ENCODE measurements at regions not wholly inside any gene's neighbourhood (a gene's known extent, or its start where the extent isn't known, plus 50 kb on each side); places are given as distances from the start of the nearest gene placed in this dataset.

DNA sequence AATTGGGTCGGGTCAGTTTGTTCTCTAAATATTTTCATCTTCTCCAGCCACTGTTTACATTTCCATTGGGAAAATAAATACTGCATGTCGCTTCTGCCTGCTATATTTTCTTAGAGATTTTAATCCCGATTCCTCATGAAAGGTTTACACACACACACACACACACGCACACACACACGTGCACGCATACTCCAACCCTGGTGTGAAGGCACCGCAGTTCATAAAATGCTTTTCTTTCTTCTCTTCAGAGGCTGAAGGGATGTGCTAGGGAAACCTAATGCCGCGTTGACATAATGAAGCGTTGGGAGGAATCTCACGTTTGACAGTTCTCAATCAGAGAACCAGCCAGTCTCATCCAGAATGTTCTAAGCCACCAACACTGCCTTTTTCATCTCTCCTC is 222.9 kb upstream of the IRX3 start:
- Histone ChIP-seq H3K27ac (no peak overlapping the region), H3K27me3 (ENCODE audit: control insufficient read depth, insufficient read depth, low read length) (no peaks in the 10 kb centered on the region), H3K4me1 (peaks cover 12% of the 10 kb centered on the region), H3K4me2 (ENCODE audit: low read length) (no peak overlapping the region), H3K79me2 (no peaks in the 10 kb centered on the region), H3K36me3 (ENCODE audit: control insufficient read depth, insufficient read depth, low read length) (no peaks in the 10 kb centered on the region), H2AFZ (no peak overlapping the region), H3K9ac (no peak overlapping the region), H3K9me3 (ENCODE audit: control insufficient read depth, low read length) (no peaks in the 10 kb centered on the region), H3K4me3 (ENCODE audit: low read depth, low read length) (no peak overlapping the region)
- TF ChIP-seq, protein P1, sequence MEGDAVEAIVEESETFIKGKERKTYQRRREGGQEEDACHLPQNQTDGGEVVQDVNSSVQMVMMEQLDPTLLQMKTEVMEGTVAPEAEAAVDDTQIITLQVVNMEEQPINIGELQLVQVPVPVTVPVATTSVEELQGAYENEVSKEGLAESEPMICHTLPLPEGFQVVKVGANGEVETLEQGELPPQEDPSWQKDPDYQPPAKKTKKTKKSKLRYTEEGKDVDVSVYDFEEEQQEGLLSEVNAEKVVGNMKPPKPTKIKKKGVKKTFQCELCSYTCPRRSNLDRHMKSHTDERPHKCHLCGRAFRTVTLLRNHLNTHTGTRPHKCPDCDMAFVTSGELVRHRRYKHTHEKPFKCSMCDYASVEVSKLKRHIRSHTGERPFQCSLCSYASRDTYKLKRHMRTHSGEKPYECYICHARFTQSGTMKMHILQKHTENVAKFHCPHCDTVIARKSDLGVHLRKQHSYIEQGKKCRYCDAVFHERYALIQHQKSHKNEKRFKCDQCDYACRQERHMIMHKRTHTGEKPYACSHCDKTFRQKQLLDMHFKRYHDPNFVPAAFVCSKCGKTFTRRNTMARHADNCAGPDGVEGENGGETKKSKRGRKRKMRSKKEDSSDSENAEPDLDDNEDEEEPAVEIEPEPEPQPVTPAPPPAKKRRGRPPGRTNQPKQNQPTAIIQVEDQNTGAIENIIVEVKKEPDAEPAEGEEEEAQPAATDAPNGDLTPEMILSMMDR (IDR thresholded peaks at IDR 0.05): no peak

DNA sequence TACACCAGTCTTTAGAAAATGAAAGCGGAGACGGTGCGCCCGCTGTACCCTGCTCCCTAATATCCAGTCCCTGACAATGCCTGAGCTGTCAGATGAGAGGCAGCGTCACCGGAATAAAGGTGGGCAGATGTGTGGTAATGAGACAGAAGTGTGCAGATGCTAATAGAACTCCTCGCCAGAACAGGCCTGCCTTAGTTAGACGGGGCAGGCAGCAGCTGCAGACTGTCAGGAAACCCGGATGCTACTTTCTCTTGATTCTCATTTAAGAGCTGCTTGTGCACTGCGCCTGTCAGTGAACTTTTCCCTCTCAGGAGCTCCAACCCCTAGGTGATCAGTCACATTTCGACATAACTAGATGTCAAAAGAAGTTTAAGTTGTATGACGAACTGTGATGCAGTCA is 221.8 kb upstream of the IRX3 start:
- no peaks in the 10 kb centered on the region for H3K9me3 ChIP-seq (ENCODE audit: control insufficient read depth, low read length)
- TF ChIP-seq, protein P1 (IDR thresholded peaks at IDR 0.05): no peak
- H3K4me2 ChIP-seq (ENCODE audit: low read length): no peak overlapping the region
- no peak overlapping the region for H3K27ac ChIP-seq
- no peaks in the 10 kb centered on the region for H3K36me3 ChIP-seq (ENCODE audit: control insufficient read depth, insufficient read depth, low read length)
- H2AFZ ChIP-seq: no peak overlapping the region
- H3K27me3 ChIP-seq (ENCODE audit: control insufficient read depth, insufficient read depth, low read length): no peaks in the 10 kb centered on the region
- no peaks in the 10 kb centered on the region for H3K79me2 ChIP-seq
- H3K9ac ChIP-seq: no peak overlapping the region
- peaks cover 12% of the 10 kb centered on the region for H3K4me1 ChIP-seq
- H3K4me3 ChIP-seq (ENCODE audit: low read depth, low read length): no peak overlapping the region

GRCh38 chr16:54506741-54507500 is 220.3 kb upstream of the IRX3 start:
- peaks cover 10% of the 10 kb centered on the region for H3K4me1 ChIP-seq

GRCh38 chr16:54506214-54506580 is 219.6 kb upstream of the IRX3 start:
- Histone ChIP-seq H3K4me1 (peaks cover 3% of the 10 kb centered on the region), H2AFZ (no peak overlapping the region), H3K9me3 (ENCODE audit: control insufficient read depth, low read length) (no peaks in the 10 kb centered on the region), H3K79me2 (no peaks in the 10 kb centered on the region), H3K4me2 (ENCODE audit: low read length) (no peak overlapping the region), H3K27me3 (ENCODE audit: control insufficient read depth, insufficient read depth, low read length) (no peaks in the 10 kb centered on the region), H3K4me3 (ENCODE audit: low read depth, low read length) (no peak overlapping the region), H3K27ac (no peak overlapping the region), H3K36me3 (ENCODE audit: control insufficient read depth, insufficient read depth, low read length) (no peaks in the 10 kb centered on the region), H3K9ac (no peak overlapping the region)
- TF ChIP-seq, protein P1 (IDR thresholded peaks at IDR 0.05): no peak

More at GRCh38 chr16:54506741-54507500, 220.3 kb upstream of the IRX3 start:
- H3K27ac ChIP-seq: no peak overlapping the region
- H2AFZ ChIP-seq: no peak overlapping the region
- no peak overlapping the region for H3K4me3 ChIP-seq (ENCODE audit: low read depth, low read length)
- TF ChIP-seq, protein P1 (IDR thresholded peaks at IDR 0.05): no peak
- H3K9me3 ChIP-seq (ENCODE audit: control insufficient read depth, low read length): no peaks in the 10 kb centered on the region
- no peaks in the 10 kb centered on the region for H3K79me2 ChIP-seq
- no peak overlapping the region for H3K9ac ChIP-seq
- H3K36me3 ChIP-seq (ENCODE audit: control insufficient read depth, insufficient read depth, low read length): no peaks in the 10 kb centered on the region
- H3K27me3 ChIP-seq (ENCODE audit: control insufficient read depth, insufficient read depth, low read length): no peaks in the 10 kb centered on the region
- H3K4me2 ChIP-seq (ENCODE audit: low read length): no peak overlapping the region
